Heart left ventricle (tissue), 16 donors: ENCODE measurements at regions not wholly inside any gene's neighbourhood (a gene's known extent, or its start where the extent isn't known, plus 50 kb on each side); places are given as distances from the start of the nearest gene placed in this dataset.

Experiments
- ATAC-seq, 4 donors: fragments of 200-7000 bp; cut with Tn5 transposase; one replicate each; pipeline ENCODE4 v1.9.1; 2020 to 2022; ENCODE audit warnings: moderate library complexity in 4 of 4, mild to moderate bottlenecking in 3 of 4, moderate number of reproducible peaks in 1 of 4
- DNase-seq, 5 donors: peaks; one replicate each; pipeline ENCODE4 v3.0.0-alpha.2; 2020
- H3K27ac ChIP-seq, 12 donors: fragments of 200-600 bp; sonication (generic) in 4 of 12; one replicate each; pipeline versions ENCODE4 v1.5.0 to v1.8.0; 2016 to 2022; ENCODE audit warnings: mild to moderate bottlenecking in 2 of 12
- H3K27me3 ChIP-seq, 9 donors: fragments of 200-600 bp; sonication (generic) in 2 of 9; one replicate each; pipeline versions ENCODE4 v1.5.1 to v1.8.0; 2016 to 2022; ENCODE audit warnings: mild to moderate bottlenecking in 3 of 9
- H3K36me3 ChIP-seq, 9 donors: fragments of 200-600 bp; sonication (generic) in 2 of 9; one replicate each; pipeline versions ENCODE4 v1.5.0 to v1.8.0; 2018 to 2022; ENCODE audit warnings: mild to moderate bottlenecking in 2 of 9
- H3K4me1 ChIP-seq, 12 donors: fragments of 200-600 bp; sonication (generic) in 4 of 12; one replicate each; pipeline versions ENCODE4 v1.5.0 to v1.8.0; 2016 to 2022; ENCODE audit warnings: mild to moderate bottlenecking in 3 of 12
- H3K4me3 ChIP-seq, 12 donors: fragments of 200-600 bp; sonication (generic) in 4 of 12; one replicate each; pipeline versions ENCODE4 v1.5.0 to v1.8.0; 2017 to 2022; ENCODE audit warnings: mild to moderate bottlenecking in 9 of 12, moderate library complexity in 4 of 12
- H3K9me3 ChIP-seq, 12 donors: fragments of 200-600 bp; sonication (generic) in 4 of 12; one replicate each; pipeline versions ENCODE4 v1.5.0 to v1.8.0; 2016 to 2022; ENCODE audit warnings: mild to moderate bottlenecking in 1 of 12
- CTCF ChIP-seq, 12 donors: fragments of 200-600 bp; sonication (generic) in 4 of 12; IDR thresholded peaks; one replicate each; pipeline versions ENCODE4 v1.5.0 to v1.8.0; 2018 to 2022; ENCODE audit warnings: antibody characterized with exemption in 12 of 12, mild to moderate bottlenecking in 5 of 12
- POLR2A ChIP-seq, 2 donors: fragments of 450-650 bp; IDR thresholded peaks; one replicate each; pipeline ENCODE4 v1.6.1; 2017; ENCODE audit warnings: antibody characterized with exemption in 2 of 2, mild to moderate bottlenecking in 2 of 2, moderate library complexity in 2 of 2
- WGBS, 4 donors: extraction: QIAGEN DNeasy Blood & Tissue Kit in 2 of 4; methylation state at CpG; one replicate each; pipeline versions ENCODE4 v1.1.5 to v1.1.7; 2013 to 2018; 5-methylcytosine and 5-hydroxymethylcytosine counted together
- intact Hi-C, 10 donors: fragments of 100-400 bp; cut with DNase I; formaldehyde crosslinking; loops; one replicate each; pipeline versions ENCODE4 v1.11.1 to v1.14.2; 2022
- donor health status: ischemic (EF 13 %, LVEDD 7.1; RV severe dilation, severe dysfunction).
- donor health status: healthy with polysubstance abuse.
- donor health status: DM: no; HTN: yes; CAD: no.
- donor health status: DM: no; HTN: no; CAD: no.
- donor health status: ischemic (EF 25% LVEDD 6.9; RV normal size, moderate dysfunction).
- donor health status: ischemic (EF 25% LVEDD 5.7; RV mildly dilated, moderate dysfunction).
- donor health status: healthy.
- donor health status: DM: yes; HTN: yes; CAD: no.
- donor health status: ischemic (EF 35%, LVEDD 5.7; RV mildly dilated, moderate dysfunction).
- donor health status: nonischemic (EF 11% LVEDD 7.7; RV severe dilation, severe dysfunction).
- donor health status: DM: yes; HTN: yes; CAD: no.
- donor health status: PGD.
- donor health status: ischemic (EF 29% LVEDD 5.4; RV normal size, mild dysfunction).
- donor health status: nonischemic (EF 23%, LVEDD 6.1; RV moderate dilation, normal function).

GRCh38 chr9:78133751-78134150 lies 102.1 kb upstream of the CEP78 start:
- ATAC-seq (no peak), DNase-seq (no peak)
- Histone ChIP-seq H3K9me3 (peaks cover 0 to 3% (median 0%) of the 10 kb centered on the region in 12 donors), H3K4me1 (peaks cover 0 to 8% (median 0%) of the 10 kb centered on the region in 12 donors), H3K27ac (no peak overlapping the region), H3K4me3 (no peak overlapping the region), H3K36me3 (no peaks in the 10 kb centered on the region), H3K27me3 (peaks cover 0 to 8% (median 0%) of the 10 kb centered on the region in 9 donors)
- WGBS, 4 donors, result 79 to 88% (median 83%) methylated on average over 1 of the region's 1 CpG
- intact Hi-C loops, result no loop called here
- TF ChIP-seq POLR2A (IDR thresholded peaks at IDR 0.05) (no peak), CTCF (IDR thresholded peaks at IDR 0.05) (no peak)

DNA sequence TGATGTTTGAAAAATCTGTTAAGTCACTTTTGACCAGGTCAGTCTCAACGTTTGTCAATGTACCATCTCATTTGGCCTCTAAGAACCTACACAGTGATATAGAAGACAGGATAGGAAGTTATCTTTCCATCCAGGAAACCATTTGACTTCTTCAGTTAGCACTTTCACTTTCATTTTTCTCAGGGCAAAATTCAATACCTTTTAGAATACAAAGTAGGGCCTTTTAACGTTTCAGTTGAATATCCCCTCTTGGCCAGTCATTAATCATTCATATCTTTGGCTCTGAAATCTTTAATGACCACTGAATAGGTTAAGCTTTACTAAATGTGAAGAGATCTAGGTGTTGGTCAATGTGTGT lies 101.1 kb upstream of the GNAQ start:
- intact Hi-C loops, result no loop called here
- Histone ChIP-seq H3K9me3 (peaks cover 0 to under 1% (median 0%) of the 10 kb centered on the region in 12 donors), H3K36me3 (no peaks in the 10 kb centered on the region), H3K27ac (no peak overlapping the region), H3K4me1 (peaks cover 0 to 8% (median 0%) of the 10 kb centered on the region in 12 donors), H3K4me3 (peak overlapping the region in 4 of 12 donors; percentile 16 to 20 (median 17)), H3K27me3 (peaks cover 0 to 11% (median 0%) of the 10 kb centered on the region in 9 donors)
- ATAC-seq, result no peak
- TF ChIP-seq CTCF (IDR thresholded peaks at IDR 0.05), result no peak
- no peak for TF ChIP-seq POLR2A (IDR thresholded peaks at IDR 0.05)
- WGBS, 4 donors, result 26 to 35% (median 32%) methylated on average over 2 of the region's 2 CpGs
- no peak for DNase-seq

- Histone ChIP-seq H3K9me3 (no peaks in the 10 kb centered on the region), H3K27ac (no peak overlapping the region), H3K36me3 (no peaks in the 10 kb centered on the region), H3K27me3 (peaks cover 0 to 11% (median 0%) of the 10 kb centered on the region in 9 donors), H3K4me1 (peaks cover 0 to 8% (median 0%) of the 10 kb centered on the region in 12 donors), H3K4me3 (peak overlapping the region in 4 of 12 donors; percentile 16 to 20 (median 17))
- 77 to 88% (median 82%) methylated on average over 2 of the region's 2 CpGs for WGBS, 4 donors
- ATAC-seq, result no peak
- TF ChIP-seq CTCF (IDR thresholded peaks at IDR 0.05) (no peak), POLR2A (IDR thresholded peaks at IDR 0.05) (no peak)
- intact Hi-C loops, result no loop called here
- DNase-seq, result no peak
These were observed 100.5 kb upstream of the GNAQ start for GRCh38 chr9:78131969-78132700.

GRCh38 chr9:78130853-78131252 lies 99.2 kb upstream of the GNAQ start:
- no peak overlapping the region for H3K4me3 ChIP-seq
- H3K27ac ChIP-seq, result no peak overlapping the region
- no peak for ATAC-seq
- H3K27me3 ChIP-seq, result peaks cover 0 to 11% (median 0%) of the 10 kb centered on the region in 9 donors
- intact Hi-C loops, result no loop called here
- peaks cover 0 to 8% (median 0%) of the 10 kb centered on the region in 12 donors for H3K4me1 ChIP-seq
- no peak for DNase-seq
- no peaks in the 10 kb centered on the region for H3K9me3 ChIP-seq
- no peaks in the 10 kb centered on the region for H3K36me3 ChIP-seq
- TF ChIP-seq CTCF (IDR thresholded peaks at IDR 0.05) (no peak), POLR2A (IDR thresholded peaks at IDR 0.05) (no peak)
